Right ventricle myocardium superior (tissue), 1 donor: ENCODE measurements at regions not wholly inside any gene's neighbourhood (a gene's known extent, or its start where the extent isn't known, plus 50 kb on each side); places are given as distances from the start of the nearest gene placed in this dataset.

Experiments used
- ATAC-seq: fragments of 200-7000 bp; cut with Tn5 transposase; one replicate; pipeline ENCODE4 v1.9.1; 2020; ENCODE audit warnings: mild to moderate bottlenecking; ENCODE audit not compliant: poor library complexity
- DNase-seq: peaks from one replicate; pipeline ENCODE4 v3.0.0-alpha.2; 2020
- intact Hi-C: fragments of 100-400 bp; cut with DNase I; formaldehyde crosslinking; loops from one replicate; pipeline ENCODE4 v1.11.2; 2022
- donor health status: DM: no; HTN: yes; CAD: no; lungs with severe emphysema.

DNA sequence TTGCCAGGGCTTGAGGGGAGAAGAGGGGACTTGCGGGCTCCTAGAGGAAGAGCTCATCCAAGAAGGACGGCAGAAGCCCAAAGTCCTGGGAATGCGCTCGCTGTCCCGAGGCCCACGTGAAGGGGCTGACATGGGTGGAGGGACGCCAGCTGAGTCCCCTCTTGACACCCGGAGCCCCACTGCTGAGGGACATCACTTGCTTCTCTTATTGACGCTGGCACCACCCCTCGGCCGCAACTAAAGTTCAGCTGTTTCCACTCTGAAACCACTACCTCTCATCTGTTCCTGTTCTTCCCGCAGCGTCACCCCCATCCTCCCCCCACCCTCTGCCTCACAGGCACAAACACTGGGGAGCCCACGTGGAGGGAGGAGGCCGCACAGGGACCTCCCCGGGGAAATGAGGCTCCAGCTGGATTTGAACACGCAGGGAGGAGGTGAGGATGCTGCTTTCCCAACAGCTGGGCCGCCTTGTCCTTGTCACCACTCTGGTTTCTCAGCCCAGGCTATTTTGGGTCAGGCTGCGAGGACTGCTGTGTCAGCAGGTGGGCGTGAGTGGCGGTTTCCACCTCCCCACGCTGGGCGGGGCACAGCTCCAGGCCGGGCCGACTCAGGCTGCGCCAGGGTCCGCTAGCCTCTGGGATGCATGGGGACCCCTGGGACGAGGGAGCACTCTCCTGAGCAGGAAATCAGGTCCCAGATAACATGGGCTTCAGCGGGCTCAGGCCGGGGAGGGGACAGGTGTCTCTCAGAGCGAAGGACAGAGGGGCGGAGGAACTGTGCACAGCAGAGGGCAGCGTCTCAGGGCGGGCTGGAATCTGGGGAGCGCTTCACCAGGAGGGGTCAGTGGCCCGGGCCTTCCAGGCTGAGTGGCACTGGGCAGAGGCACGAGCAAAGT is 156.3 kb downstream of the ZNF248 start:
- ATAC-seq (no peak), DNase-seq (no peak)
- intact Hi-C loops: no loop called here

DNA sequence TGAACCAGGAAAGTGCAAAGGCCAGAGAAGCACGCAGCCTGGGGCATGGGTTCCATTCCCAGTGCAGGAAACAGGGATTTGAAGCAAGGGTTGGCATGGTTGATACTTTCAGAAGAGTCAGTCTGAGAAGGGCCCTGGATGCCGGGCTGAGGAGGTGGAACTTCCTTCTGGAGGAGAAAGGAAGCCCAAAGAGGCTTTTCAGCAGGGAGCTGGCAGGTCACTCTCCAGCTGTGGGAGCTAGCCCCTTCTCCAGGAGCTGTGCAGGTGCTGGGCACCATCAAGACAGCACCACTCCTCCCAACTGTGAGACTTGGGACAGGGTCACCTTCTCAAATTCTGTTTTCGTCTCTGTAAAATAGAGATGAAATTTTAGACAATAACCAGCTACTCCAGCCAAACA is 169.8 kb downstream of the ZNF248 start:
- ATAC-seq: no peak
- intact Hi-C loops: no loop called here
- DNase-seq: no peak

DNA sequence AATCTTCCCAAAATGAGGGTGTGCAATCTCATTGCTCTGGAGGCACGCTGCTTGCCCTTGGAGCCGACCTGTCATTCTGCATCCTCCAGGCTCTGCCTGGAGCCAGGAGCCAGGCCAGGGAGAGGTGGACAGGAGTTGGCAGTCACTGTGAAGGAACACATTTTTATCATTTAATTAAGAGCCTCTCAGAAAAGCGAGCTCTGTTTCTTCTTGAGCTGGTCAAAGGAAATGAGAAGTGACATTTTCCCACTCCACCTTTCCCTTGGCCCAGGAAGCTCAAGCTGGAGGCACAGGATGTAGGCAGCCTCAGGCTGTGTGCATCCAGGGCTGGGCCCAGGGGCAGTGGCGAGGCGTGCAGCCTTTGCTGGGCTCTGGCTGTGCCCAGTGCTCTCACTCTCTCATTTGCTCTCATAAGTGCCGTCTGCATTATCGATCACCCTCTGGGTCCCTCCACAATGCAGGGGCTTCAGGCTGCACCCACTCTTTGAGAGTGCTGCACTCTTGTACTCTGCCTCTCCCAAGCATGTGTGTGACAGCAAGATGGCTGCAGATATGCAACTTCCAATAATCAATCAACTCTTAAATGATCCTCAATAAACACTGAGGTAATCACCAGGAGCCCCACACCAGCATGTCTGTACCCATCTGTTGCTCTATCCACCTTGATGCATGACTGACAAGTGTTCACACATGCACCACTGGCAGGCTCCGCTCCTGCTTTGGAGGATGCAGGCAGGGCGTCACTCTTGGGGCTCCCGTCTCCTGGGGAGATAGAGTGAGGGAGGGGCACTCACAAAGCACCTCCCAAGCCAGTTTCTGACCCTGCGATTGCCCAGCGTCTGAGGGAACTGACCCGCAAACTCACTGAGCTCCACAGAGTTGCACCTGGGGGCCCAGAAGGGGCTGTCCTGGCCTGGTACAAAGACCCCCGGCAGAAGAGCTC is 171.4 kb downstream of the ZNF248 start:
- ATAC-seq (no peak), DNase-seq (no peak)
- intact Hi-C loops: no loop called here

DNA sequence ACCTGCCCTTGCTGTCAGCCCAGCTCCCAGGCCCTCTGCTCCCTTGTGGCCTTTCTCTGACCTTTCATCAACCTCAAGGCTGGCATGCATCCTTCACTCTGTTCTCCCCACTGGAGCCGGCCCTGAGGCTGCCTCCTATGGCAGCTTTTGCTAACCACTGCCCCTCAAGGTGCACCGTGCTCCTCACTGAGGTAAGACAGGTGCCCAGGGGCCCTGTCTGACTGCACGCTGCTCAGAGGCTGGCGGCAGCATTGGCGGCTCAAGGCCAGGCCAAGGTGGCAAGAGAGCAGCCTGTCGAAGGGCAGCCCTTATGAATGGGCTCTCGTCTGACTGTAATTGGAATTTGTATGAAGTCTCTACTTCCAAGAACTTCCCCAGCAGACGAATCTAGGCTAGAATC is 172.6 kb downstream of the ZNF248 start:
- ATAC-seq (no peak), DNase-seq (no peak)
- intact Hi-C loops: no loop called here

DNA sequence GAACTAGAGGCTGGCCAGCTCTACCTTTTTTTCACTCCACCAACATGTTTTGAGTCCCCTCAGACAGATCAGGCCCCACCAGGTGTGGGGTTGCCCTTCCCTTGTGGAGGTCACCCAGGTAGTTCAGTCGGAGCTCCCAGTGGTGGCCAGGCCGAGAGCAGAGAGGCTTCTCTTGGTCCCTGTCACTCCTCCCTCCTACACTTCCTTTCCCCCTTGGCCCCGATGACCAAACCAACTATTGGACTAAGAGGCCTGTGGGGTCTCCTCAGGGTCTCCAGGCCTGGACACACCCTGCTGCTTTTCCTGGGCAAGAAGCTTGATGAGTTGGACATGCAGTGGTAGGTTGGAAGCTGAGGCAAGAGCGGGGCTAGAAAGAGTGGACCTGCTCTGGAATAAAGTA is 174.8 kb downstream of the ZNF248 start:
- intact Hi-C loops: no loop called here
- DNase-seq: no peak
- no peak for ATAC-seq

DNA sequence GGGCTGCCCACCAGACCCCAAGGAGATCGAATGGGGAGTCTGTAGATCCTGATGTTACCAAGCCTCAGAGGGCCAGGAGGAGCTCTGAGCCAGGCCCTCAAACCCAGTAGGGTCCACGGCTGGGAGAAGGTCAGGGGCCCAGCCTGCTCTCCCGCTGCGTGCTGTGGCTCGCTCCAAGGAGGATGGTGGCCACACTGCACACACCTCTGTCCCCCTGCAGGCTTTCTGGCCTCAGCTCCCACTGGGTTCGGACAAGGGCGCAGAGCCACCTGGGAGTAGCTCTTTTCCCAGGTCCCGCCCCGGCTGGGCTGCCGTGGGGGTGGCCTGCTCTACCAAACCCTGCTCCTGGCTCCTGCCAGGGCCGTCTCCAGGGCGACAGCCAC is 175.8 kb downstream of the ZNF248 start:
- ATAC-seq: no peak
- no peak for DNase-seq
- intact Hi-C loops: no loop called here

DNA sequence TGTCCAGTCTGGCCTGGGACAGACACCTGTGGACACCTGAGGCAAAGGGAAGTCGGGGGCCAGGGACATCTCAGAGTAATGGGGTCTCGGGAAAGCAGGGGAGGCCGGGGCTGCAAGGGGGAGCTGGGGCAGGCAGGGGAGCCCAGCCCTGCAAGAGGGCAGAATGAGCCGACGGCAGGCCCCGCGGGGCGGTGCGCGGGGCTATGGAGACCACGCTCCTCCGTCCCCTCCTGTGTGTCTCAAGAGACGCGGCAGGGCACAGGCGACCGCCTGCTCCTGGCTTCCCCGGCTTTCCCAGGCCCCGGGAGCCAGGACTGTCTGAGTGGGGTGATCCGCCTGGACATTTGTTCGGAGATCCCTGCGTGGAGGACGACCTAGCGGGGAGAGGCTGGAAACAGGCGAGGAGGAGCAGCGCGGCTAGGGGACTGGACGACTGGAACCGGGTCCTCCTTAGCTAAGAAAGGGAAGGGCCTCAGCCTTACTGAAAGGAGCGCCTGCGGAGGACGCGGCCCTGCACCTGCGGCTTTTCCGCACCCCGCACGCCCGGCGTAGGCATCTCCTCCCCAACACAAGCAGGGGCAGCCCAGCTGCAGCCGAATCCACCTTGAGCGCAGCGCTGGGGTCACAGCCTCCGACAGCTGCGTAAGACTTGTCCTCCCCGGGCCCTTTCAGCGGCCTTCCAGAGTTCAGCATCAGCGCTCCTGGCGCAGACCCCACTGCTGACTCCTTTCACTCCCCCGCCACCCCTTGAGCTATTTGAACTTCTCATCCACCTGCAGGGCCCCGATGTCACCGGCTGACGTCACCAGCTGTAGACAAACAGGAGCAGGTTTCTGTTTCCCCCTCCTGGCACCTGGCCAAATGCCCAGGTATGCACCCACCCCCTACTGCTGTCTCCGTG is 176.4 kb downstream of the ZNF248 start:
- intact Hi-C loops: no loop called here
- no peak for ATAC-seq
- no peak for DNase-seq

DNA sequence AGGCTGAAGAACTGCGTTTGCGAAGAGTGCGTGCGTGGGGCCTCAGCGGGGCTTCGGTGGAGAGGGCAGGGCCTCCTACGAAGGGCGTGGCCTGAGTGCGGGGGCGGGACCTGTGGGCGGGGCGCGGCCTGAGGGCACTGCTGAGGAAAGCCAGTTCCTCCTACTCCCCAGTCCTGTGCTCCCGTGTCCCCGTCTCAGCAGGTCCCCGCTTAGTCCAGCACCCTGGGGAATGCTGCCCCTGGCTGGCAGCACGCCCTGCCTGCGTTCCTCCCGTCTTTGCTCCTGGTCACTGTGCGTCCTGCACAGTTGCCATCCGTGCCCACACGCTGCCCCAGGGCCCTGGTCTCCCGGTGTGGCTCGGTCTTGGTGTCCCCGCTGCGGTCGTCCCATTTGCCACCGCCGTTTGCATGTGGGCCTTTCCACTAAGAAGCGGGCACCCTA is 177.1 kb downstream of the ZNF248 start:
- DNase-seq (no peak), ATAC-seq (no peak)
- intact Hi-C loops: no loop called here

DNA sequence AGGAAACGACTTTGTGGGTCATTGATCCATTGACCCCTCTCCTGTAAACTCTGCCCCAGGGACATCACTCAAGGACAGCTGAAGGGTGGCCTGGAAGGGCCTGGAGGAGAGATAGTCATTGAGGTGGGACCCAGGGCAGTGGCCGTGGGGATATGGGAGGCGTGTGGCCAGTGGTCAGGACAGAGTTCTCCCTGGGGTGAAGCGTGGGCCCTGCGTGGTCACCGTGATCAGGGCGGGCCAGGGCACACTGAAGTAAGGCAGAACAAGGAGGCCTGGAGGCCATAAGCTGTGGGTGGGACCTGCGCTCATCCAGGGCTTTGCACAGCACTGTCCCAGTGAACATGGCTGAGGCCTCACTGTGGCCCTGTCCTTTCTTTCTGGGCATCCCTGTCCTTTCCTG is 177.9 kb downstream of the ZNF248 start:
- intact Hi-C loops: no loop called here
- ATAC-seq (no peak), DNase-seq (no peak)

DNA sequence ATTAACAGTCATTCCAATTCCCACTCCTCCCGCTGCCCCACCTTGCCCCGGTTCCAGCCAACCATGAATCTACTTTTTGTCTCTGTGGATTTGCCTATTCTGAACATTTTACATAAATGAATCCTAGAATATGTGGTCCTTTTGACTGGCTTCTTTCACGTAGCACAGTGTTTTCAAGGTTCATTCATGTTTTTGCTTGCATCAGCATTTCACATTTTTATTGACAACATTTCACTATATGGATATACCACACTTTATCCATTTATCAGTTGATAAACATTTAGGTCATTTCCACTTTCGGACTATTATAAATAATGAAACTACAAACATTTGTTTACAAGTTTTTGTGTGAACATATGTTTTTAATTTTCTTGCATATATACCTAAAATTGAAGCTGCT is 182.0 kb downstream of the ZNF248 start:
- no peak for ATAC-seq

DNA sequence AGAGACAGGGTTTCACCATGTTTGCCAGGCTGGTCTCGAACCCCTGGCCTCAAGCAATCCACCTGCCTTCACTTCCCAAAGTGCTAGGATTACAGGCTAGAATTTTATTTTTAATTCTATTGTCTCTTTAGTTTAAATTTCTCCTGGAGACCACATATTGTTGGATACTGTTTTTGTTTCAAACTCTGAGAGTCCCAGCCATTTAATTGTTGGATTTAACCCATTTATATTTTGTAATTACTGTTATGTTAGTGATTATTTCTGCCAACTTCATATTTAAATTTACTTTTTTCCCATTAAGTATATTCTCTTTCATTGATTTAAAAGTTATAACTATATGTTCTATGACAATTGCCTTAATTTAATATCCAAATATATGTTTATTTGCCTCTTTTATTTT is 185.6 kb downstream of the ZNF248 start:
- ATAC-seq (no peak), DNase-seq (no peak)
- intact Hi-C loops: no loop called here

More for the DNA sequence above, 182.0 kb downstream of the ZNF248 start:
- intact Hi-C loops: no loop called here
- no peak for DNase-seq

DNA sequence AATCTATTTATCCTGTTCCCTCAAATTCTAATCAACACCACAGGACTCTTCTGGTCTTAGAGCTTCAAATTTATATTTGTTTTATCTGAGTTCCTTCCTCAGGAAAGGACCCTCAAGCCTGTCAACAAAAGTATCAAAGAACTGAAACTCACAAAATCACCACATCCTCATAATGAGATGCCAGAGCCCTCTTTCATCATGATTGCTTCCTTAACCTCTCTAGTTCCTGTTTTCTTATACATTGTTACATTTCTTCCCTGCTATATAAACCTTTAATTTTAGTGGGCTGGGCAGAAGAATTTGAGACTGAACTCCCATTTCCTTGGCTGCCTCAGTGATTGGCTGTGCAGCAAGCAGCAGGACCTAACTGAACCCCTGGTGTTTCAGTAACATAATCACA is 189.7 kb downstream of the ZNF248 start:
- intact Hi-C loops: no loop called here
- ATAC-seq (no peak), DNase-seq (no peak)

DNA sequence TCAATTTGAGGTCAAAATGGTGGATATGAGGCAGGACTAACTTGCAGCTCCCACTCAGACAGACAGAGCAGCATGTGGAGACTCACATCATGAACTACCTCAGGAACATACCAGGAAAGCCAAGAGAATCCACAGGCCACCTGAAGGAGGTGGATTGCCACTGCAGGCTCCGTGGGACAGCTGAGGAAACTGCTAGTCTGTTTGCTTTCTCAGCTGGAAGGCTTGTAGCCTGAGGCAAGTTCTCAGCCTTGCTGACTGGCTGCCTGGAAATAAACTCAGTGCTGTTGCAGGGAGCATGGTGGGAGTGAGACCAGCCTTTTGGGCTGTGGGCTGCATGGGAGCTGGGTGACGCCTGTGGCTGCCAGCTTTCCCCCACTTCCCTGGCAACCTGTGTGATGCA is 202.9 kb downstream of the ZNF248 start:
- ATAC-seq (no peak), DNase-seq (no peak)
- intact Hi-C loops: no loop called here

DNA sequence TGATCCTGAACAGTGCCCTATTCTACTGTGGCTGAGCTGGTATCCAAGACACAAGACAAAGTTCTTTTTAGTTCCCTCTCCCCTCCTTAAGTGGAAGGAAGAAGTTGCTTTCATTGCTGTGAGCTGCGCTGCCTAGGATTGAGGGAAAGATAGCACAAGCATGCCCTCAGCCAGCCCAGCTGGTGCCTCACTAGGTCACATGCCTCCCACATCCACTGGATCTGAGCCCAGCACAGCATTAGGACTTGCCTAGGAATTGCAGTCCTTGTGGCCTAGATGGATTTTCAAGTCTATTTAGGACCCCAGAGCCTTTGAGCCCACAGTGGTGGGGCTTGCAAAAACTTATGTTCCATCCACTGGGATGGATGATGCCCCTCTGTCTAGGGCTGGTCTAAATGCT is 214.2 kb downstream of the ZNF248 start:
- intact Hi-C loops: no loop called here
- ATAC-seq: no peak
- no peak for DNase-seq

DNA sequence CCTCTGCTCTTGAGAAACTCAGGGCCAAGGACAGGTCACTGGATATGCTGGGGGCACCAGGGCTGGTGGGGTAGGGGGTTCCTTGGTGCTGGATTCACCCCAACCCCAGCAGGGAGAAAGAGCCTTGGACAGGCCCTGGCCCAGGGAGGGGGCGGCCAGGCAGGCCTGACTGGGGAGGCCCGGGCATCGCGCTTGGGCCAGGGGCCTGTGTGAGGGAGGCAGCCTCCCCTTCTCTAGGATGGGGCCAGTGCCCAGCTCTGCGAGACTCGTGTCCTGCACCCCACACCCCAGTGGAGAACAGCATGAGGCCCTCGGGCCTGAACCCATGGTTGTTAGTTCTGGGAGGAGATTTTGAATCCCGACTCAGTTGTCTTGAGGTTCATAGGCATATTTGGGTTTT is 217.1 kb downstream of the ZNF248 start:
- no peak for DNase-seq
- no peak for ATAC-seq
- intact Hi-C loops: no loop called here

DNA sequence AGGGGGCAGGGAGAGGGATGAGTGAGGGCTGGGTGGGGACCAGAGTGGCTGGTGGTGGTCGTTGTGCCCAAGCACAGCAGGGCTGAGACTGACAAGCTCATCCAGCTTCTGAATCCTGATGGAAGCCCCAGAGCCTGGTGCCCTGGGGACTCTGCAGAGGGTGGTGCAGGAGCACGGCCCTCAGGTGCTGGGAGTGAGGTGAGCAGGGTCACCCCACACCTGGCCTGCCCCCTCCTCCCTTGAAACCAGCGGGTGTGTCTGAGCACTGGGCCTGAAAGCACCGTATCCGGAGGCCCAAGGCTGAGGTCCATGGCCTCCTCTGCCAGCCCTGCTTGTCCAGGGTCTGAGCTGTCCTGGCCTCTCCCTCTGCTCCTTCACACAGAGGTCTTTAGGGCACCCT is 218.2 kb downstream of the ZNF248 start:
- ATAC-seq (no peak), DNase-seq (no peak)
- intact Hi-C loops: no loop called here

DNA sequence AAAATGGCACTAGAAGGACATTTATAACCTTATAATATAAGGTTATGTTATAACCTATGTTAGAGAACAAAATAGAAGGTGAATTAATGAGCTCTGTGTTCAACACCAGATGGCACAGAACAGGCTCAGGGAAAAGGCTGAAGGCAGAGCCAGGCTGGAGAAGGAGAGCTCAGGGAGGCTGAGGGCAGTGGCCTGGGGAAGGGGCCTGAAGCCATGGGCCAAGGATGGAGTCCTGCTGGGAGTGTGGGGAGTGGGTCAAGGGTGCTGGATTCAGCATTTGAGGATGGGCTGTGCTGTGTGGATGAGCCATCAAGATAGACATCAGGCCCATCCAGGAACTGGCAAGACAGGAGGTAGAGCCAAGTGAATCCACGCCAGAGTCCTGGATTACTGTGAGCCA is 218.8 kb downstream of the ZNF248 start:
- DNase-seq (no peak), ATAC-seq (no peak)
- intact Hi-C loops: no loop called here

DNA sequence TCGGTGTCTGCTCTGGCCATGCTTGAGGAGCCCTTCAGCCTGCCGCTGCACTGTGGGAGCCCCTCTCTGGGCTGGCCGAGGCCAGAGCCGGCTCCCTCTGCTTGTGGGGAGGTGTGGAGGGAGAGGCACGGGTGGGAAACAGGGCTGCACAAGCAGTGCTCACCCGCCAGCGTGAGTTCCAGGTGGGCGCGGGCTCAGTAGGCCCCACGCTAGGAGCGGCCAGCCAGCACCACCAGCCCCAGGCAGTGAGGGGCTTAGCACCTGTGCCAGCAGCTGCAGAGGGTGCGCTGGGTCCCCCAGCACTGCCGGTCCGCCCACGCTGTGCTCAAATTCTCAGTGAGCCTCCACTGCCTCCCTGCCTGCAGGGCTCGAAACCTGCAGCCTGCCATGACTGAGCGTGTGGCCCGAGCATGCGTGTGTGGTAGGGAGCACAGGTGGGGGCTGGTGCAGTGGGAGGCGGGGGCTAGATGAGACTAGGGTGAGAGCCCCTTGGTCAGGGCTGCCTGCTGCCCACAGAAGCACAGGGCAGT is 223.0 kb downstream of the ZNF248 start:
- DNase-seq (no peak), ATAC-seq (no peak)
- intact Hi-C loops: no loop called here

DNA sequence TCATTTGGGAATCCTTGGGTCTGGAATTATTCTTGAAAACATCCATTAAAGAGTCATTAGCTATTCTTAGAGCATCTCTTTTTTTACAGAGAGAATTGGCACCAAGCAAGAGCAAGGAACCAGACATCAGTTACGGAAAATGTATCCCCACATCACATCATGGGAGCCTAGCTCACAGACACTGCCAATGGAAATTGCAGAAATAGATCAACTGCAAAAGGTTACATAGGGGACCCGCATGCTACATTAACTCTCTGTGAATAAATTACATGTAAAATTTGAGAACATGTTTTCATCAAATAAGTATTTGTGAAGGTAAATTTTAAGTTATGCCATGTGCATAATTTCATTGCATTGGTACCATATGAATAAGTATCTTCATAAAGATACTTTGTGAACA is 224.8 kb downstream of the ZNF248 start:
- intact Hi-C loops: no loop called here
- ATAC-seq: no peak
- DNase-seq: no peak
